ENCODE measurements at regions not wholly inside any gene's neighbourhood (a gene's known extent, or its start where the extent isn't known, plus 50 kb on each side); places are given as distances from the start of the nearest gene placed in this dataset.
A peak's percentile ranks its signal among the peaks of the same experiment; 100 is the strongest.

GRCh38 chr7:123327661-123328060 is 127.9 kb upstream of the SLC13A1 start:
- ChIA-PET CTCF (no interaction called here), POLR2A (no interaction called here)
- Histone ChIP-seq H3K4me3 (no peak overlapping the region), H3K4me1 (no peaks in the 10 kb centered on the region), H3K27ac (no peak overlapping the region), H3K9me3 (no peaks in the 10 kb centered on the region), H3K4me2 (no peak overlapping the region)
- FAIRE-seq: no peak
- ATAC-seq: no peak
- DNase-seq (ENCODE audit: low read depth in 1 of 2, low spot score in 1 of 2): no peak
- WGBS (ENCODE audit: missing lambda C conversion rate): 6% methylated on average over 1 of the region's 1 CpG
- TF ChIP-seq EHMT2 (IDR thresholded peaks at IDR 0.05; ENCODE audit: low read depth): no peak
- no peak for TF ChIP-seq FOSL2 (IDR thresholded peaks at IDR 0.05)
- TF ChIP-seq FOSL2 (CRISPR knock-in tag; IDR thresholded peaks at IDR 0.05): no peak
- TF ChIP-seq NFE2L2 (conservative IDR thresholded peaks at IDR 0.05; ENCODE audit: low read length): no peak
- no peak for TF ChIP-seq ZC3H11A (IDR thresholded peaks at IDR 0.05)
- no peak for TF ChIP-seq MAZ (IDR thresholded peaks at IDR 0.05; ENCODE audit: borderline replicate concordance, low read depth, low read length)
- no peak for TF ChIP-seq TP53 (CRISPR knock-in tag; IDR thresholded peaks at IDR 0.05)
- TF ChIP-seq ZFP36 (IDR thresholded peaks at IDR 0.05; ENCODE audit: borderline replicate concordance, partially characterized antibody): no peak
- TF ChIP-seq HEYL (CRISPR knock-in tag; IDR thresholded peaks at IDR 0.05): no peak
- TF ChIP-seq NR3C1 (IDR thresholded peaks at IDR 0.05): no peak
- no peak for TF ChIP-seq NPAS2 (CRISPR knock-in tag; IDR thresholded peaks at IDR 0.05; ENCODE audit: borderline replicate concordance)
- no peak for TF ChIP-seq KDM5A (IDR thresholded peaks at IDR 0.05)
- TF ChIP-seq TFCP2L1 (CRISPR knock-in tag; IDR thresholded peaks at IDR 0.05): no peak
- no peak for TF ChIP-seq USF2 (IDR thresholded peaks at IDR 0.05)
- no peak for TF ChIP-seq HMGXB4 (CRISPR knock-in tag; IDR thresholded peaks at IDR 0.05; ENCODE audit: borderline replicate concordance)
- TF ChIP-seq POLR2AphosphoS2 (conservative IDR thresholded peaks at IDR 0.05; ENCODE audit: low read length): no peak
- TF ChIP-seq, protein P1, sequence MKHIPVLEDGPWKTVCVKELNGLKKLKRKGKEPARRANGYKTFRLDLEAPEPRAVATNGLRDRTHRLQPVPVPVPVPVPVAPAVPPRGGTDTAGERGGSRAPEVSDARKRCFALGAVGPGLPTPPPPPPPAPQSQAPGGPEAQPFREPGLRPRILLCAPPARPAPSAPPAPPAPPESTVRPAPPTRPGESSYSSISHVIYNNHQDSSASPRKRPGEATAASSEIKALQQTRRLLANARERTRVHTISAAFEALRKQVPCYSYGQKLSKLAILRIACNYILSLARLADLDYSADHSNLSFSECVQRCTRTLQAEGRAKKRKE (CRISPR knock-in tag; IDR thresholded peaks at IDR 0.05; ENCODE audit: low read depth): no peak
- TF ChIP-seq CBX2 (IDR thresholded peaks at IDR 0.05; ENCODE audit: borderline replicate concordance, low read depth): no peak
- TF ChIP-seq RARB (CRISPR knock-in tag; IDR thresholded peaks at IDR 0.05): no peak

GRCh38 chr7:123324283-123324682 is 124.5 kb upstream of the SLC13A1 start:
- Histone ChIP-seq H3K9me3 (no peaks in the 10 kb centered on the region), H3K27ac (no peak overlapping the region), H3K4me3 (no peak overlapping the region), H3K4me1 (no peaks in the 10 kb centered on the region), H3K4me2 (no peak overlapping the region)
- TF ChIP-seq CEBPB (IDR thresholded peaks at IDR 0.05) (peak; percentile 60 to 64; a peak in 2 of 4 replicates), EHMT2 (IDR thresholded peaks at IDR 0.05; ENCODE audit: low read depth) (no peak)
- CTCF ChIA-PET: no interaction called here
- ATAC-seq: no peak
- POLR2A ChIA-PET: no interaction called here
- DNase-seq (ENCODE audit: low read depth in 1 of 2, low spot score in 1 of 2): no peak
- no peak for FAIRE-seq
- 2% methylated on average over 2 of the region's 2 CpGs for WGBS (ENCODE audit: missing lambda C conversion rate)

DNA sequence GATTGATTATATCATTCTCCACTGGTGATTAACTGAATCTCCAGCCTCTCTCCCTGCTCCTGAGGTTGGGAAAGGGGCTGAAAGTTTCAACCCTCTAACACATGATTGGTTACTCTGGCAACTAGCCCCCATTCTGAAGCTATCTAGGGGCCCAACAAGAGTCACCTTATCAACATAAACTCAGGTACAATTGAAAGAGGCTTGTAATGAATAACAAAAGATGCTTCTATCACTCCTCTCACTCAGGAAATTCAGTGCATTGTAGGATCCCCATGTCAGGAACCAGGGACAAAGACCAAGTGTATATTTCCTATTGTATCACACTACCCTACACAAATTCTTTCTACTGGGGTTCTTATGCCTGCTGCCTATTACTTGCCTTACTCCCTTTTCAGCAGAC is 123.9 kb upstream of the SLC13A1 start:
- Histone ChIP-seq H3K4me3 (no peak overlapping the region), H3K4me1 (no peaks in the 10 kb centered on the region), H3K27ac (no peak overlapping the region), H3K4me2 (no peak overlapping the region), H3K9me3 (no peaks in the 10 kb centered on the region)
- DNase-seq (ENCODE audit: low read depth in 1 of 2, low spot score in 1 of 2) (no peak), FAIRE-seq (no peak), ATAC-seq (no peak)
- ChIA-PET POLR2A (no interaction called here), CTCF (no interaction called here)
- TF ChIP-seq, protein P2, sequence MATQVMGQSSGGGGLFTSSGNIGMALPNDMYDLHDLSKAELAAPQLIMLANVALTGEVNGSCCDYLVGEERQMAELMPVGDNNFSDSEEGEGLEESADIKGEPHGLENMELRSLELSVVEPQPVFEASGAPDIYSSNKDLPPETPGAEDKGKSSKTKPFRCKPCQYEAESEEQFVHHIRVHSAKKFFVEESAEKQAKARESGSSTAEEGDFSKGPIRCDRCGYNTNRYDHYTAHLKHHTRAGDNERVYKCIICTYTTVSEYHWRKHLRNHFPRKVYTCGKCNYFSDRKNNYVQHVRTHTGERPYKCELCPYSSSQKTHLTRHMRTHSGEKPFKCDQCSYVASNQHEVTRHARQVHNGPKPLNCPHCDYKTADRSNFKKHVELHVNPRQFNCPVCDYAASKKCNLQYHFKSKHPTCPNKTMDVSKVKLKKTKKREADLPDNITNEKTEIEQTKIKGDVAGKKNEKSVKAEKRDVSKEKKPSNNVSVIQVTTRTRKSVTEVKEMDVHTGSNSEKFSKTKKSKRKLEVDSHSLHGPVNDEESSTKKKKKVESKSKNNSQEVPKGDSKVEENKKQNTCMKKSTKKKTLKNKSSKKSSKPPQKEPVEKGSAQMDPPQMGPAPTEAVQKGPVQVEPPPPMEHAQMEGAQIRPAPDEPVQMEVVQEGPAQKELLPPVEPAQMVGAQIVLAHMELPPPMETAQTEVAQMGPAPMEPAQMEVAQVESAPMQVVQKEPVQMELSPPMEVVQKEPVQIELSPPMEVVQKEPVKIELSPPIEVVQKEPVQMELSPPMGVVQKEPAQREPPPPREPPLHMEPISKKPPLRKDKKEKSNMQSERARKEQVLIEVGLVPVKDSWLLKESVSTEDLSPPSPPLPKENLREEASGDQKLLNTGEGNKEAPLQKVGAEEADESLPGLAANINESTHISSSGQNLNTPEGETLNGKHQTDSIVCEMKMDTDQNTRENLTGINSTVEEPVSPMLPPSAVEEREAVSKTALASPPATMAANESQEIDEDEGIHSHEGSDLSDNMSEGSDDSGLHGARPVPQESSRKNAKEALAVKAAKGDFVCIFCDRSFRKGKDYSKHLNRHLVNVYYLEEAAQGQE (IDR thresholded peaks at IDR 0.05): no peak
- no peak for TF ChIP-seq NPAS2 (CRISPR knock-in tag; IDR thresholded peaks at IDR 0.05; ENCODE audit: borderline replicate concordance)
- no peak for TF ChIP-seq EHMT2 (IDR thresholded peaks at IDR 0.05; ENCODE audit: low read depth)
- no peak for TF ChIP-seq HEYL (CRISPR knock-in tag; IDR thresholded peaks at IDR 0.05)
- TF ChIP-seq POLR2A (IDR thresholded peaks at IDR 0.05; ENCODE audit: low read length): no peak
- TF ChIP-seq CBX2 (IDR thresholded peaks at IDR 0.05; ENCODE audit: borderline replicate concordance, low read depth): no peak
- TF ChIP-seq, protein P1 (CRISPR knock-in tag; IDR thresholded peaks at IDR 0.05; ENCODE audit: low read depth): no peak
- no peak for TF ChIP-seq CHD4 (IDR thresholded peaks at IDR 0.05; ENCODE audit: borderline replicate concordance)
- no peak for TF ChIP-seq CEBPB (IDR thresholded peaks at IDR 0.05)
- no peak for TF ChIP-seq FOSL2 (IDR thresholded peaks at IDR 0.05)
- no peak for TF ChIP-seq FOSL2 (CRISPR knock-in tag; IDR thresholded peaks at IDR 0.05)
- no peak for TF ChIP-seq JUN (IDR thresholded peaks at IDR 0.05)
- TF ChIP-seq, protein P3, sequence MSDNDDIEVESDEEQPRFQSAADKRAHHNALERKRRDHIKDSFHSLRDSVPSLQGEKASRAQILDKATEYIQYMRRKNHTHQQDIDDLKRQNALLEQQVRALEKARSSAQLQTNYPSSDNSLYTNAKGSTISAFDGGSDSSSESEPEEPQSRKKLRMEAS (IDR thresholded peaks at IDR 0.05): no peak
- no peak for TF ChIP-seq ZSCAN20 (CRISPR knock-in tag; IDR thresholded peaks at IDR 0.05)
- TF ChIP-seq KDM5A (IDR thresholded peaks at IDR 0.05): no peak

All from A549 (cell line).